ENCODE measurements at regions not wholly inside any gene's neighbourhood (a gene's known extent, or its start where the extent isn't known, plus 50 kb on each side); places are given as distances from the start of the nearest gene placed in this dataset.

DNA sequence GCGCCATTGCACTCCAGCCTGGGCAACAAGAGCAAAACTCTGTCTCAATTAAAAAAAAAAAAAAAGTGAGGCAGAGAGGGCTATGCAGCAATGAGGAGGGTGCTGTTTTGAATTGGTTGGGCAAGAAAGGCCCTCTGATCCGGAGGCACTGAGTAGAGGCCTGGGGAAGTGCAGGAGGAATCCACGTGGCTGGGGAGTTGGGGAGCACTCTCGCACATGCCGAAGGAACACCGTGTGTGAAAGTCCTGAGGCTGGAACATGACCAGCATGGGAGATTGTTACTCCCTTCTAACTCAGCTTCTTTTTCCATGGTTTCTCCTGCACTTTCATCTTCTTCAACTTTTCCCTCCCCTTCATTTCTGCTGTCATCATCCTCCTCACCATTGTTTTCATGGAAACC is 347.9 kb upstream of the HS6ST1 start:
- H4K20me1 ChIP-seq (replicated peaks; ENCODE audit: control insufficient read depth, extremely low read depth, insufficient read depth, low read length): no peaks in the 10 kb centered on the region
- intact Hi-C loops (cut with micrococcal nuclease) (no loop called here), dilution Hi-C loops (cut with MboI; ENCODE audit: extremely low pct_ligation_motif_present, low sequenced_read_pairs) (no loop called here)
- H3K79me2 ChIP-seq (ENCODE audit: control insufficient read depth, insufficient read depth, low read length): no peaks in the 10 kb centered on the region
- H3K9me3 ChIP-seq (replicated peaks; ENCODE audit: control insufficient read depth, insufficient read depth, low read length): no peaks in the 10 kb centered on the region
- DNase-seq (ENCODE audit: low read depth, low spot score) (no peak), FAIRE-seq (no peak)
- H3K9me1 ChIP-seq (replicated peaks; ENCODE audit: control insufficient read depth, extremely low read depth, insufficient read depth, low read length): no peaks in the 10 kb centered on the region
- CTCF ChIA-PET: no interaction called here
- no peak overlapping the region for H3K4me3 ChIP-seq (replicated peaks in 1 of 3; ENCODE audit: insufficient read depth in 1 of 3, low read depth in 1 of 3, low read length in 3 of 3)
- H3K4me1 ChIP-seq (ENCODE audit: control insufficient read depth, extremely low read depth, insufficient read depth, low read length): no peaks in the 10 kb centered on the region
- no peaks in the 10 kb centered on the region for H3K27me3 ChIP-seq (ENCODE audit: control insufficient read depth in 2 of 2, insufficient read depth in 2 of 2, low read length in 2 of 2)
- no peak for TF ChIP-seq JUN (IDR thresholded peaks at IDR 0.05; ENCODE audit: borderline replicate concordance, insufficient read depth, insufficient read length, low read depth)
- no peak for TF ChIP-seq MYC (IDR thresholded peaks at IDR 0.05; ENCODE audit: low read depth, low read length)
- no peak for TF ChIP-seq POLR2A (IDR thresholded peaks at IDR 0.05; ENCODE audit: low read depth, low read length)
- no peak for TF ChIP-seq POLR2AphosphoS5 (IDR thresholded peaks at IDR 0.05; ENCODE audit: insufficient read depth, low read depth, low read length)
- TF ChIP-seq, protein P1, sequence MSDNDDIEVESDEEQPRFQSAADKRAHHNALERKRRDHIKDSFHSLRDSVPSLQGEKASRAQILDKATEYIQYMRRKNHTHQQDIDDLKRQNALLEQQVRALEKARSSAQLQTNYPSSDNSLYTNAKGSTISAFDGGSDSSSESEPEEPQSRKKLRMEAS (IDR thresholded peaks at IDR 0.05; ENCODE audit: insufficient read depth, insufficient read length): no peak
- no peak for TF ChIP-seq GATA2 (IDR thresholded peaks at IDR 0.05; ENCODE audit: insufficient read depth, insufficient read length, low read depth, low read length)
- TF ChIP-seq EZH2 (IDR thresholded peaks at IDR 0.05; ENCODE audit: borderline replicate concordance, low read depth, low read length, severe bottlenecking): no peak
- TF ChIP-seq, protein P2, sequence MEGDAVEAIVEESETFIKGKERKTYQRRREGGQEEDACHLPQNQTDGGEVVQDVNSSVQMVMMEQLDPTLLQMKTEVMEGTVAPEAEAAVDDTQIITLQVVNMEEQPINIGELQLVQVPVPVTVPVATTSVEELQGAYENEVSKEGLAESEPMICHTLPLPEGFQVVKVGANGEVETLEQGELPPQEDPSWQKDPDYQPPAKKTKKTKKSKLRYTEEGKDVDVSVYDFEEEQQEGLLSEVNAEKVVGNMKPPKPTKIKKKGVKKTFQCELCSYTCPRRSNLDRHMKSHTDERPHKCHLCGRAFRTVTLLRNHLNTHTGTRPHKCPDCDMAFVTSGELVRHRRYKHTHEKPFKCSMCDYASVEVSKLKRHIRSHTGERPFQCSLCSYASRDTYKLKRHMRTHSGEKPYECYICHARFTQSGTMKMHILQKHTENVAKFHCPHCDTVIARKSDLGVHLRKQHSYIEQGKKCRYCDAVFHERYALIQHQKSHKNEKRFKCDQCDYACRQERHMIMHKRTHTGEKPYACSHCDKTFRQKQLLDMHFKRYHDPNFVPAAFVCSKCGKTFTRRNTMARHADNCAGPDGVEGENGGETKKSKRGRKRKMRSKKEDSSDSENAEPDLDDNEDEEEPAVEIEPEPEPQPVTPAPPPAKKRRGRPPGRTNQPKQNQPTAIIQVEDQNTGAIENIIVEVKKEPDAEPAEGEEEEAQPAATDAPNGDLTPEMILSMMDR (IDR thresholded peaks at IDR 0.05; ENCODE audit: extremely low read depth in 1 of 2, insufficient read depth in 1 of 2, low read depth in 1 of 2, low read length in 2 of 2): no peak
- TF ChIP-seq FOS (IDR thresholded peaks at IDR 0.05; ENCODE audit: borderline replicate concordance, insufficient read depth, low read length): no peak
- no peak overlapping the region for H3K27ac ChIP-seq (ENCODE audit: insufficient read depth, low read depth, low read length)
- H3K4me2 ChIP-seq (ENCODE audit: insufficient read depth, low read length): no peak overlapping the region
- H2AFZ ChIP-seq (ENCODE audit: low read depth, low read length): no peak overlapping the region
- no peaks in the 10 kb centered on the region for H3K36me3 ChIP-seq (ENCODE audit: control insufficient read depth in 2 of 2, extremely low read depth in 1 of 2, insufficient read depth in 2 of 2, low read length in 2 of 2)
- BruUV-seq (replicated peaks): no TSS peak
- POLR2A ChIA-PET: no interaction called here
- no peak overlapping the region for H3K9ac ChIP-seq (replicated peaks; ENCODE audit: extremely low read depth, insufficient read depth, low read length)
